Left ventricle myocardium inferior (tissue), 1 donor: ENCODE measurements at regions not wholly inside any gene's neighbourhood (a gene's known extent, or its start where the extent isn't known, plus 50 kb on each side); places are given as distances from the start of the nearest gene placed in this dataset.
A peak's percentile ranks its signal among the peaks of the same experiment; 100 is the strongest.
"Not testable (repeated sequence)": the region's sequence is repeated elsewhere in the genome, so short reads cannot be mapped to it uniquely, and the experiment has no call there.

Experiments
- DNase-seq: peaks from one replicate; pipeline ENCODE4 v3.0.0-alpha.2; 2020
- H3K27ac ChIP-seq: fragments of 200-600 bp; replicated peaks from 2 replicates; pipeline ENCODE4 v1.8.0; 2021
- H3K27me3 ChIP-seq: fragments of 200-600 bp; 2 replicates; pipeline ENCODE4 v1.8.0; 2021; ENCODE audit warnings: low read depth
- H3K36me3 ChIP-seq: fragments of 200-600 bp; 2 replicates; pipeline ENCODE4 v1.8.0; 2021
- H3K4me1 ChIP-seq: fragments of 200-600 bp; 2 replicates; pipeline ENCODE4 v1.8.0; 2021
- H3K4me3 ChIP-seq: fragments of 200-600 bp; 2 replicates; pipeline ENCODE4 v1.8.0; 2021; ENCODE audit warnings: mild to moderate bottlenecking, moderate library complexity
- H3K9me3 ChIP-seq: fragments of 200-600 bp; replicated peaks from 2 replicates; pipeline ENCODE4 v1.8.0; 2021
- CTCF ChIP-seq: fragments of 200-600 bp; IDR thresholded peaks from 2 replicates; pipeline ENCODE4 v1.8.0; 2021; ENCODE audit warnings: antibody characterized with exemption, mild to moderate bottlenecking, borderline replicate concordance
- intact Hi-C: fragments of 100-400 bp; cut with micrococcal nuclease; formaldehyde crosslinking; loops from one replicate; pipeline ENCODE4 v1.11.0; 2022
- donor health status: DM: no; HTN: yes; CAD: no; lungs with severe emphysema.

GRCh38 chr1:844472-845026 is 79.2 kb upstream of the SAMD11 start:
- peaks cover 26% of the 10 kb centered on the region for H3K4me1 ChIP-seq
- H3K27me3 ChIP-seq = no peaks in the 10 kb centered on the region
- TF ChIP-seq CTCF = no peak
- peaks cover 30% of the 10 kb centered on the region for H3K36me3 ChIP-seq
- no peaks in the 10 kb centered on the region for H3K9me3 ChIP-seq
- DNase-seq = no peak
- intact Hi-C loops = no loop called here
- no peak overlapping the region for H3K4me3 ChIP-seq
- peak overlapping the region; percentile 1 for H3K27ac ChIP-seq

GRCh38 chr1:845641-846040 is 78.1 kb upstream of the SAMD11 start:
- DNase-seq, H3K9me3 ChIP-seq, H3K27ac ChIP-seq, H3K27me3 ChIP-seq, intact Hi-C loops, H3K4me3 ChIP-seq: not testable (repeated sequence)
- peaks cover 35% of the 10 kb centered on the region for H3K36me3 ChIP-seq
- H3K4me1 ChIP-seq = peaks cover 32% of the 10 kb centered on the region

GRCh38 chr1:849873-850272 is 73.8 kb upstream of the SAMD11 start:
- H3K27me3 ChIP-seq, H3K9me3 ChIP-seq, DNase-seq, H3K4me3 ChIP-seq, intact Hi-C loops: not testable (repeated sequence)
- H3K27ac ChIP-seq = peak overlapping the region; percentile 56
- peaks cover 11% of the 10 kb centered on the region for H3K4me1 ChIP-seq
- peaks cover 42% of the 10 kb centered on the region for H3K36me3 ChIP-seq

- H3K4me3 ChIP-seq, intact Hi-C loops, DNase-seq, H3K9me3 ChIP-seq, H3K27me3 ChIP-seq, H3K4me1 ChIP-seq: not testable (repeated sequence)
- Histone ChIP-seq H3K36me3 (peaks cover 46% of the 10 kb centered on the region), H3K27ac (peak overlapping the region; percentile 56)
- peak; percentile 36 for TF ChIP-seq CTCF
These were observed 73.4 kb upstream of the SAMD11 start for GRCh38 chr1:850318-850717.

- H3K36me3 ChIP-seq = peaks cover 47% of the 10 kb centered on the region
- H3K4me3 ChIP-seq, intact Hi-C loops, H3K27ac ChIP-seq, DNase-seq, H3K27me3 ChIP-seq, H3K9me3 ChIP-seq, H3K4me1 ChIP-seq: not testable (repeated sequence)
These were observed 72.3 kb upstream of the SAMD11 start for GRCh38 chr1:851398-851797.

DNA sequence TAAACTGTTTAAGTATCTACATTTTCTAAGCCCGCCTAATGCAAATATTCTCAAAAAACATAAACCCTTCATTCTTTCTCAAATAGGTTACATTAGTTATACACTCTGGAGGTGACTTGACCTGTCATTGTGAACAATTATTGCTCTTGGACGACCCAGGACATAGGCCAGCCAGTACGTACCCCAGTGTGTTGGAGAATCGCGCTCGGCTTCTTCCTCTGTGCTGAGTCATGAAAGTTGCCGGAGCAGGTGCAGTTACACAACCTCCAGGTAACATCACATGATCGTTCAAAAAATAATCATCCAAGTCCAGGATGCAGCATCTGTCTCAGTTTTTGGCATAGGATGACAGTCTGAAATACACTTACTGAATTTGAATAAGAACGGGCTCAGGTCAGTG is 71.9 kb upstream of the SAMD11 start:
- intact Hi-C loops, DNase-seq, H3K9me3 ChIP-seq, H3K27me3 ChIP-seq, H3K27ac ChIP-seq, H3K4me3 ChIP-seq, H3K4me1 ChIP-seq: not testable (repeated sequence)
- peaks cover 47% of the 10 kb centered on the region for H3K36me3 ChIP-seq

DNA sequence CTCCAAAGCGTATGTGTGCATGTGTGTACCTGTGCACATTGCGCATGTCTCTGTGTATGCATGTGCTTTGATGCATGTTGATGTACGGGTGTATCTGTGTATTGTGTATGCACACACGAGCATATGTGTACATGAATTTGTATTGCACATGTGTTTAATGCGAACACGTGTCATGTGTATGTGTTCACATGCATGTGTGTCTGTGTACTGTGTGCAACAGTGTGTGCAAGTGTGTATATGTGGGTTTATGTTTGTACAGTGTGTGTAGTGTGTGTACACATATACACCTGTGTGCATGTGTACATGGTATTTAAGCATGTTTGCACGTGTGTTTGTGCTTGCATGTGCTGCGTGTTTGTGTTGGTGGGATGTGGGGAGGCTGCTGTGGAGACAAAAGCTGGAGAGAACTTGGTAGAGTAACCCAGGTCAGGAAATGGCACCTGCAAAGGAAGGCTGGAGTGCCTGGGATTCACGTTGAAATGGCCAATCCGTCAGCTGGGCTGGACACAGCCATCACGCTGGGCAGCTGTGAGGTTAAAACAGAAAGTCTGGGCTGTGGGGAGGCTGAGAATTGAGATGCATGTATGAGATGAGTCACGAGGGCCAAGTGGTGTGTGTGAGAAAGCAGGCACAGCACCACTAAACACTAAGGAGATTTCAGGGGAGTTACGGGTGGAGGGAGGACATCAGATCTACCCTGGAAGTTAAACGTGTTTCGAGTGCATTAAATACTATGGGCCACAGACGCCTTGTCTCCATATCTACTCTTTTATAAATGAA is 68.3 kb upstream of the SAMD11 start:
- H3K27ac ChIP-seq, H3K4me3 ChIP-seq, H3K9me3 ChIP-seq, intact Hi-C loops, DNase-seq, H3K27me3 ChIP-seq: not testable (repeated sequence)
- peaks cover 25% of the 10 kb centered on the region for H3K36me3 ChIP-seq
- peaks cover 14% of the 10 kb centered on the region for H3K4me1 ChIP-seq

- H3K9me3 ChIP-seq, H3K4me3 ChIP-seq, H3K27me3 ChIP-seq, H3K27ac ChIP-seq, DNase-seq, intact Hi-C loops: not testable (repeated sequence)
- Histone ChIP-seq H3K36me3 (peaks cover 25% of the 10 kb centered on the region), H3K4me1 (peaks cover 14% of the 10 kb centered on the region)
These were observed 67.1 kb upstream of the SAMD11 start for GRCh38 chr1:856541-857057.
